MCF 10A (cell line): ENCODE measurements at regions not wholly inside any gene's neighbourhood (a gene's known extent, or its start where the extent isn't known, plus 50 kb on each side); places are given as distances from the start of the nearest gene placed in this dataset.

Source experiments
- BruUV-seq: library from RNA; stranded (reverse); fragments of 400-500 nt; replicated peaks from 2 replicates; lab custom pipeline; 2021; lab: Mats Ljungman, UMichigan
- CTCF ChIA-PET: fragments of 300-600 bp; sonication (Branson Sonifier 250); formaldehyde crosslinking; extraction: SDS; loops from one replicate; lab custom pipeline; 2021; ENCODE audit warnings: antibody characterized with exemption, inconsistent platforms; lab: Yijun Ruan, JAX
- POLR2A ChIA-PET: fragments of 300-600, 350-650 bp; sonication (Branson Sonifier 250); formaldehyde crosslinking; extraction: SDS; loops from one replicate; lab custom pipeline; 2020; ENCODE audit warnings: antibody characterized with exemption, inconsistent platforms; lab: Yijun Ruan, JAX
- DNase-seq: peaks from one replicate; pipeline ENCODE4 v3.0.0-alpha.2; 2018; ENCODE audit not compliant: unreplicated experiment
- H3K27ac Mint-ChIP-seq: one replicate; pipeline ENCODE4 v1.8.0; 2022; ENCODE audit warnings: mild to moderate bottlenecking, low read depth, mixed read lengths; ENCODE audit not compliant: unreplicated experiment
- H3K27me3 Mint-ChIP-seq: one replicate; pipeline ENCODE4 v1.8.0; 2022; ENCODE audit warnings: mixed read lengths; ENCODE audit not compliant: insufficient read depth, unreplicated experiment
- H3K36me3 Mint-ChIP-seq: one replicate; pipeline ENCODE4 v1.8.0; 2022; ENCODE audit warnings: mild to moderate bottlenecking, moderate library complexity, mixed read lengths; ENCODE audit not compliant: insufficient read depth, unreplicated experiment
- H3K4me1 Mint-ChIP-seq: one replicate; pipeline ENCODE4 v1.8.0; 2022; ENCODE audit warnings: mixed read lengths; ENCODE audit not compliant: insufficient read depth, unreplicated experiment
- H3K4me3 Mint-ChIP-seq: one replicate; pipeline ENCODE4 v1.8.0; 2022; ENCODE audit warnings: mild to moderate bottlenecking, moderate library complexity, mixed read lengths; ENCODE audit not compliant: unreplicated experiment
- H3K9me3 Mint-ChIP-seq: one replicate; pipeline ENCODE4 v1.8.0; 2022; ENCODE audit warnings: mixed read lengths; ENCODE audit not compliant: unreplicated experiment
- CTCF ChIP-seq: fragments of 200-600 bp; IDR thresholded peaks from one replicate; pipeline ENCODE4 v1.8.0; 2022; ENCODE audit warnings: antibody characterized with exemption, mild to moderate bottlenecking; ENCODE audit not compliant: unreplicated experiment
- intact Hi-C: fragments of 100-400 bp; cut with micrococcal nuclease; formaldehyde crosslinking; loops from 2 replicates; pipeline ENCODE4 v1.14.1; 2022

GRCh38 chr10:125260260-125260659 is 99.9 kb upstream of the CTBP2 start:
- intact Hi-C loops: no loop called here
- ChIA-PET CTCF (no interaction called here), POLR2A (interaction anchor here (0.6 kb wide), 1 partner anchor 25 kb away, joined by 3 read pairs; no protein-coding TSS in a partner anchor)
- no TSS peak for BruUV-seq
- no peak for TF ChIP-seq CTCF
- H3K36me3 Mint-ChIP-seq: peaks cover 8% of the 10 kb centered on the region
- H3K4me1 Mint-ChIP-seq: peaks cover 20% of the 10 kb centered on the region
- H3K4me3 Mint-ChIP-seq: no peak overlapping the region
- DNase-seq: no peak
- H3K27ac Mint-ChIP-seq: no peak overlapping the region
- no peaks in the 10 kb centered on the region for H3K9me3 Mint-ChIP-seq
- H3K27me3 Mint-ChIP-seq: no peaks in the 10 kb centered on the region

- Mint-ChIP-seq H3K9me3 (peaks cover 2% of the 10 kb centered on the region), H3K4me1 (peaks cover 14% of the 10 kb centered on the region), H3K36me3 (peaks cover 2% of the 10 kb centered on the region), H3K27me3 (no peaks in the 10 kb centered on the region), H3K4me3 (no peak overlapping the region), H3K27ac (no peak overlapping the region)
- CTCF ChIA-PET: interaction anchor here (0.7 kb wide), 1 partner anchor 546 kb away, joined by 3 read pairs; no protein-coding TSS in a partner anchor
- intact Hi-C loops: no loop called here
- no TSS peak for BruUV-seq
- POLR2A ChIA-PET: interaction anchor here (0.7 kb wide), 1 partner anchor 147 kb away, joined by 3 read pairs; no protein-coding TSS in a partner anchor
- no peak for TF ChIP-seq CTCF
- no peak for DNase-seq
These were observed 99.3 kb upstream of the CTBP2 start for GRCh38 chr10:125259651-125260050.

GRCh38 chr10:125258676-125259075 is 98.3 kb upstream of the CTBP2 start:
- peaks cover 11% of the 10 kb centered on the region for H3K4me1 Mint-ChIP-seq
- no peaks in the 10 kb centered on the region for H3K36me3 Mint-ChIP-seq
- POLR2A ChIA-PET: interaction anchor here (0.7 kb wide), 1 partner anchor 148 kb away, joined by 3 read pairs; no protein-coding TSS in a partner anchor
- BruUV-seq: no TSS peak
- H3K27ac Mint-ChIP-seq: no peak overlapping the region
- no peak for TF ChIP-seq CTCF
- peaks cover 9% of the 10 kb centered on the region for H3K9me3 Mint-ChIP-seq
- no peak for DNase-seq
- H3K27me3 Mint-ChIP-seq: no peaks in the 10 kb centered on the region
- CTCF ChIA-PET: interaction anchor here (0.6 kb wide), 1 partner anchor 395 kb away, joined by 3 read pairs; no protein-coding TSS in a partner anchor
- intact Hi-C loops: no loop called here
- H3K4me3 Mint-ChIP-seq: no peak overlapping the region

- no peaks in the 10 kb centered on the region for H3K27me3 Mint-ChIP-seq
- no peaks in the 10 kb centered on the region for H3K36me3 Mint-ChIP-seq
- intact Hi-C loops: no loop called here
- no peak overlapping the region for H3K27ac Mint-ChIP-seq
- no TSS peak for BruUV-seq
- H3K4me1 Mint-ChIP-seq: peaks cover under 1% of the 10 kb centered on the region
- peaks cover 18% of the 10 kb centered on the region for H3K9me3 Mint-ChIP-seq
- POLR2A ChIA-PET: no interaction called here
- no peak overlapping the region for H3K4me3 Mint-ChIP-seq
- DNase-seq: no peak
- no peak for TF ChIP-seq CTCF
- CTCF ChIA-PET: interaction anchor here (0.6 to 0.8 kb wide), 2 partner anchors 37 to 103 kb away, joined by 3 to 4 read pairs; no protein-coding TSS in a partner anchor
These were observed 97.3 kb upstream of the CTBP2 start for GRCh38 chr10:125257521-125258108.
